H9 (cell line): ENCODE measurements at regions not wholly inside any gene's neighbourhood (a gene's known extent, or its start where the extent isn't known, plus 50 kb on each side); places are given as distances from the start of the nearest gene placed in this dataset.

Experiments
- DNase-seq: peaks from one replicate; pipeline ENCODE4 v3.0.0-alpha.2; 2017
- H2AFZ ChIP-seq: one replicate; pipeline ENCODE4 v1.6.1; 2013; ENCODE audit warnings: mild to moderate bottlenecking, low read length, control low read depth, moderate library complexity
- H2AK5ac ChIP-seq: 2 replicates; pipeline ENCODE4 v1.6.1; 2013; ENCODE audit warnings: low read length, control low read depth, mixed read lengths; ENCODE audit not compliant: insufficient read length
- H2BK120ac ChIP-seq: one replicate; pipeline ENCODE4 v1.6.1; 2013; ENCODE audit warnings: low read depth, mild to moderate bottlenecking, low read length, control low read depth, inconsistent platforms; ENCODE audit not compliant: poor library complexity, severe bottlenecking
- H2BK12ac ChIP-seq: 2 replicates; pipeline ENCODE4 v1.6.1; 2013; ENCODE audit warnings: low read length, control low read depth, mixed read lengths, low read depth; ENCODE audit not compliant: insufficient read length
- H2BK15ac ChIP-seq: 2 replicates; pipeline ENCODE4 v1.6.1; 2013; ENCODE audit warnings: low read depth, low read length, control low read depth
- H2BK20ac ChIP-seq: one replicate; pipeline ENCODE4 v1.6.1; 2013; ENCODE audit warnings: low read depth, mild to moderate bottlenecking, low read length, control low read depth, inconsistent platforms; ENCODE audit not compliant: poor library complexity, severe bottlenecking
- H2BK5ac ChIP-seq: 2 replicates; pipeline ENCODE4 v1.6.1; 2013; ENCODE audit warnings: low read length, control low read depth, mixed read lengths; ENCODE audit not compliant: insufficient read length
- H3K14ac ChIP-seq: 2 replicates; pipeline ENCODE4 v1.6.1; 2013; ENCODE audit warnings: low read length, control low read depth; ENCODE audit not compliant: insufficient read depth
- H3K18ac ChIP-seq: 2 replicates; pipeline ENCODE4 v1.6.1; 2013; ENCODE audit warnings: low read depth, mild to moderate bottlenecking, mixed read lengths, low read length, control low read depth; ENCODE audit not compliant: insufficient read length
- H3K23ac ChIP-seq: 2 replicates; pipeline ENCODE4 v1.6.1; 2013; ENCODE audit warnings: low read length, control low read depth, mixed read lengths, low read depth; ENCODE audit not compliant: insufficient read length
- H3K23me2 ChIP-seq: 2 replicates; pipeline ENCODE4 v1.6.1; 2013; ENCODE audit warnings: low read depth, mild to moderate bottlenecking, mixed read lengths, low read length, control low read depth; ENCODE audit not compliant: insufficient read length, poor library complexity, severe bottlenecking
- H3K27ac ChIP-seq: 2 replicates; pipeline ENCODE4 v1.5.1; 2013; ENCODE audit warnings: low read length, control low read depth, mixed read lengths, low read depth; ENCODE audit not compliant: insufficient read length
- H3K27me3 ChIP-seq: 2 replicates; pipeline ENCODE4 v1.6.1; 2013; ENCODE audit warnings: low read length, control low read depth, inconsistent platforms; ENCODE audit not compliant: insufficient read depth
- H3K4ac ChIP-seq: 2 replicates; pipeline ENCODE4 v1.6.1; 2013; ENCODE audit warnings: low read depth, mild to moderate bottlenecking, control low read depth, inconsistent platforms, low read length, moderate library complexity
- H3K4me1 ChIP-seq: 2 replicates; pipeline ENCODE4 v1.6.1; 2013; ENCODE audit warnings: low read length, control low read depth, inconsistent platforms; ENCODE audit not compliant: insufficient read depth
- H3K4me2 ChIP-seq: 2 replicates; pipeline ENCODE4 v1.6.1; 2013; ENCODE audit warnings: low read length, control low read depth, mixed read lengths; ENCODE audit not compliant: insufficient read length, insufficient read depth
- H3K56ac ChIP-seq: 2 replicates; pipeline ENCODE4 v1.6.1; 2013; ENCODE audit warnings: low read depth, mild to moderate bottlenecking, mixed read lengths, low read length, control low read depth; ENCODE audit not compliant: insufficient read length
- H3K79me1 ChIP-seq: 2 replicates; pipeline ENCODE4 v1.6.1; 2013; ENCODE audit warnings: low read depth, mild to moderate bottlenecking, moderate library complexity, low read length, control low read depth, inconsistent platforms; ENCODE audit not compliant: insufficient read depth, poor library complexity, severe bottlenecking
- H3K79me2 ChIP-seq: 2 replicates; pipeline ENCODE4 v1.6.1; 2013; ENCODE audit warnings: low read length, control low read depth, inconsistent platforms; ENCODE audit not compliant: insufficient read depth
- H3K9ac ChIP-seq: 2 replicates; pipeline ENCODE4 v1.6.1; 2013; ENCODE audit warnings: low read length, control low read depth, mixed read lengths; ENCODE audit not compliant: insufficient read length; ENCODE audit errors: extremely low read depth
- H3K9me3 ChIP-seq: one replicate; pipeline ENCODE4 v1.6.1; 2013; ENCODE audit warnings: low read depth, low read length, inconsistent platforms; ENCODE audit not compliant: control insufficient read depth
- H3T11ph ChIP-seq: one replicate; pipeline ENCODE4 v1.6.1; 2013; ENCODE audit warnings: mild to moderate bottlenecking, low read length, control low read depth, inconsistent platforms
- H4K20me1 ChIP-seq: one replicate; pipeline ENCODE4 v1.6.1; 2013; ENCODE audit not compliant: control insufficient read depth, insufficient read length, insufficient read depth
- H4K5ac ChIP-seq: 2 replicates; pipeline ENCODE4 v1.6.1; 2013; ENCODE audit warnings: low read depth, mild to moderate bottlenecking, mixed read lengths, low read length, control low read depth; ENCODE audit not compliant: insufficient read length
- H4K8ac ChIP-seq: replicated peaks from 2 replicates; pipeline ENCODE4 v1.6.1; 2013; ENCODE audit warnings: low read length, control low read depth, mixed read lengths, low read depth; ENCODE audit not compliant: insufficient read length
- H4K91ac ChIP-seq: 2 replicates; pipeline ENCODE4 v1.6.1; 2013; ENCODE audit warnings: low read depth, mild to moderate bottlenecking, moderate library complexity, mixed read lengths, low read length, control low read depth; ENCODE audit not compliant: insufficient read length
- H3K27ac Mint-ChIP-seq, 3 experiments: 2 replicates in 2 of 3; 3 replicates in 1 of 3; pipeline ENCODE4 v1.8.0; 2020 to 2021; ENCODE audit warnings: mixed read lengths in 3 of 3, mild to moderate bottlenecking in 1 of 3, moderate library complexity in 1 of 3
- H3K27me3 Mint-ChIP-seq: 2 replicates; pipeline ENCODE4 v1.8.0; 2021; ENCODE audit warnings: low read depth, mild to moderate bottlenecking, moderate library complexity, mixed read lengths
- H3K36me3 Mint-ChIP-seq, 3 experiments: 2 replicates in 2 of 3; 3 replicates in 1 of 3; pipeline ENCODE4 v1.8.0; 2020 to 2021; ENCODE audit warnings: low read depth in 3 of 3, mixed read lengths in 3 of 3; ENCODE audit not compliant: insufficient read depth in 1 of 3
- H3K4me1 Mint-ChIP-seq, 2 experiments: 2 replicates each; pipeline ENCODE4 v1.8.0; 2020; ENCODE audit warnings: mixed read lengths in 2 of 2
- H3K4me3 Mint-ChIP-seq, 2 experiments: 2 replicates in 1 of 2; 3 replicates in 1 of 2; pipeline ENCODE4 v1.8.0; 2020 to 2021; ENCODE audit warnings: mild to moderate bottlenecking in 2 of 2, mixed read lengths in 2 of 2, moderate library complexity in 1 of 2
- H3K9me3 Mint-ChIP-seq, 2 experiments: 2 replicates in 1 of 2; 3 replicates in 1 of 2; pipeline ENCODE4 v1.8.0; 2020; ENCODE audit warnings: mild to moderate bottlenecking in 2 of 2, mixed read lengths in 2 of 2, moderate library complexity in 1 of 2
- WGBS: extraction: QIAGEN DNeasy Blood & Tissue Kit; methylation state at CpG from one replicate; pipeline ENCODE4 v1.1.7; 2013; ENCODE audit warnings: missing lambda C conversion rate, low lambda C conversion rate, mixed read lengths; ENCODE audit not compliant: insufficient read length; ENCODE audit errors: extremely low coverage; 5-methylcytosine and 5-hydroxymethylcytosine counted together
- TF ChIP-seq, protein P1 (sequence below): fragments of 200-600 bp; sonication (generic); conservative IDR thresholded peaks from 3 replicates; pipeline ENCODE4 v1.8.0; 2021; ENCODE audit warnings: antibody characterized with exemption, mild to moderate bottlenecking

DNA sequence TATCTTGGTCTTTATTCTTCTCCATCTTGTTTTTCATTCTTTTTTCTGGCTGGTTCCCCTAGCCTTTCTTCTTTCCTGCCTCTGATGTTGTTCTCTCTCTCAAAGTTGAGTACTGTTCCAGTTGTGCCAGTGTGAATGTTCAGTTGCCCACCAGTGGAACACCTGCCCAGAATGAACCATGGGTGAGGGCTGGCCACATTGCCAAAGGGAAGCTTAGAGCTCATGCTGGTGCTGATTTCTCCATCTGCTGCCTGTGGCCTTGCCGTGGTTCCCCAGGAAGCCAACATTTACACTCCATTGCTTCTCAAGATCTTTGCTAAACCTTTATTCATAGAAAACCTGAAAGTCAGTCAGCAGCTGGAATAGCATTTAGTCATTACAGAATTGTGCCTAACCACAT is 99.1 kb upstream of the MC2R start:
- H4K91ac ChIP-seq: no peak overlapping the region
- no peaks in the 10 kb centered on the region for H3K79me1 ChIP-seq
- H4K5ac ChIP-seq: no peak overlapping the region
- no peaks in the 10 kb centered on the region for H3K9me3 ChIP-seq
- no peak overlapping the region for H4K8ac ChIP-seq
- H3K4me2 ChIP-seq: no peak overlapping the region
- Mint-ChIP-seq H3K36me3 (peaks cover 7 to 12% (median 11%) of the 10 kb centered on the region in 3 experiments; a peak in 6 of 7 replicates), H3K4me1 (no peaks in the 10 kb centered on the region), H3K4me3 (no peak overlapping the region), H3K9me3 (peaks cover 13 to 18% of the 10 kb centered on the region in 2 experiments), H3K27ac (no peak overlapping the region), H3K27me3 (peaks cover 3% of the 10 kb centered on the region; the same call in 1 of the 2 replicates)
- no peaks in the 10 kb centered on the region for H3K4me1 ChIP-seq
- no peaks in the 10 kb centered on the region for H3K79me2 ChIP-seq
- no peak overlapping the region for H3K56ac ChIP-seq
- H2BK5ac ChIP-seq: no peak overlapping the region
- H3K27ac ChIP-seq: no peak overlapping the region
- WGBS: no CpG with 5 or more reads among the region's 1 CpG
- H3K23me2 ChIP-seq: no peaks in the 10 kb centered on the region
- no peak overlapping the region for H3K4ac ChIP-seq
- H3K23ac ChIP-seq: no peak overlapping the region
- no peaks in the 10 kb centered on the region for H3K27me3 ChIP-seq
- no peak overlapping the region for H3K18ac ChIP-seq
- H3K14ac ChIP-seq: no peak overlapping the region
- no peak overlapping the region for H3T11ph ChIP-seq
- H2BK20ac ChIP-seq: no peak overlapping the region
- TF ChIP-seq, protein P1, sequence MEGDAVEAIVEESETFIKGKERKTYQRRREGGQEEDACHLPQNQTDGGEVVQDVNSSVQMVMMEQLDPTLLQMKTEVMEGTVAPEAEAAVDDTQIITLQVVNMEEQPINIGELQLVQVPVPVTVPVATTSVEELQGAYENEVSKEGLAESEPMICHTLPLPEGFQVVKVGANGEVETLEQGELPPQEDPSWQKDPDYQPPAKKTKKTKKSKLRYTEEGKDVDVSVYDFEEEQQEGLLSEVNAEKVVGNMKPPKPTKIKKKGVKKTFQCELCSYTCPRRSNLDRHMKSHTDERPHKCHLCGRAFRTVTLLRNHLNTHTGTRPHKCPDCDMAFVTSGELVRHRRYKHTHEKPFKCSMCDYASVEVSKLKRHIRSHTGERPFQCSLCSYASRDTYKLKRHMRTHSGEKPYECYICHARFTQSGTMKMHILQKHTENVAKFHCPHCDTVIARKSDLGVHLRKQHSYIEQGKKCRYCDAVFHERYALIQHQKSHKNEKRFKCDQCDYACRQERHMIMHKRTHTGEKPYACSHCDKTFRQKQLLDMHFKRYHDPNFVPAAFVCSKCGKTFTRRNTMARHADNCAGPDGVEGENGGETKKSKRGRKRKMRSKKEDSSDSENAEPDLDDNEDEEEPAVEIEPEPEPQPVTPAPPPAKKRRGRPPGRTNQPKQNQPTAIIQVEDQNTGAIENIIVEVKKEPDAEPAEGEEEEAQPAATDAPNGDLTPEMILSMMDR: no peak
- no peak overlapping the region for H2BK15ac ChIP-seq
- H2AFZ ChIP-seq: no peak overlapping the region
- no peaks in the 10 kb centered on the region for H4K20me1 ChIP-seq
- no peak overlapping the region for H2BK12ac ChIP-seq
- H3K9ac ChIP-seq: no peak overlapping the region
- DNase-seq: no peak
- no peak overlapping the region for H2AK5ac ChIP-seq
- no peak overlapping the region for H2BK120ac ChIP-seq
